Gastrocnemius medialis (tissue), 4 donors: ENCODE measurements at regions not wholly inside any gene's neighbourhood (a gene's known extent, or its start where the extent isn't known, plus 50 kb on each side); places are given as distances from the start of the nearest gene placed in this dataset.

Experiments used
- ATAC-seq, 2 donors: fragments of 150-250 bp; one replicate each; pipeline ENCODE4 v1.9.1; 2016
- DNase-seq, 2 donors: peaks; one replicate each; pipeline ENCODE4 v3.0.0-alpha.2; 2019
- H3K27ac ChIP-seq, 4 donors: fragments of 200-600 bp; sonication (generic); 1 replicate in 1 of 4; 2 replicates in 3 of 4; pipeline ENCODE4 v1.5.1; 2016 to 2018; ENCODE audit warnings: mild to moderate bottlenecking in 2 of 4, moderate library complexity in 1 of 4
- H3K27me3 ChIP-seq, 3 donors: fragments of 200-600 bp; sonication (generic) in 2 of 3; 1 replicate in 1 of 3; 2 replicates in 2 of 3; pipeline versions ENCODE4 v1.5.1 to v1.6.0; 2016 to 2019; ENCODE audit warnings: mild to moderate bottlenecking in 1 of 3, moderate library complexity in 1 of 3
- H3K36me3 ChIP-seq, 2 donors: fragments of 200-600 bp; sonication (generic) in 1 of 2; one replicate each; pipeline ENCODE4 v1.5.1; 2017 to 2018
- H3K4me1 ChIP-seq, 2 donors: fragments of 200-600 bp; sonication (generic) in 1 of 2; one replicate each; pipeline ENCODE4 v1.5.1; 2016 to 2017; ENCODE audit warnings: mild to moderate bottlenecking in 2 of 2
- H3K4me3 ChIP-seq, 4 donors: fragments of 200-600 bp; sonication (generic) in 3 of 4; 1 replicate in 1 of 4; 2 replicates in 3 of 4; pipeline ENCODE4 v1.5.1; 2016 to 2019; ENCODE audit warnings: mild to moderate bottlenecking in 2 of 4
- H3K9me3 ChIP-seq, 3 donors: fragments of 200-600 bp; sonication (generic) in 2 of 3; 1 replicate in 1 of 3; 2 replicates in 2 of 3; pipeline ENCODE4 v1.5.1; 2016 to 2019
- POLR2A ChIP-seq, 2 donors: fragments of 450-650 bp; IDR thresholded peaks; one replicate each; pipeline ENCODE4 v1.6.1; 2017; ENCODE audit warnings: antibody characterized with exemption in 2 of 2, mild to moderate bottlenecking in 2 of 2, moderate library complexity in 2 of 2
- in situ Hi-C, 4 donors: fragments of 200-750 bp; cut with MboI; loops; one replicate each; pipeline versions ENCODE4 v1.15.0 to v1.8.0; 2017; ENCODE audit warnings: low sequenced_read_pairs in 4 of 4
- intact Hi-C: fragments of 100-400 bp; cut with DNase I; formaldehyde crosslinking; loops from one replicate; pipeline ENCODE4 v1.15.1; 2023; ENCODE audit warnings: low total_unique reads
- TF ChIP-seq, protein P1 (sequence below), 5 experiments: fragments of 450-650 bp in 3 of 5; fragments of 200-600 bp in 2 of 5; sonication (generic) in 2 of 5; IDR thresholded peaks in 4 of 5; conservative IDR thresholded peaks in 1 of 5; 1 replicate in 4 of 5; 2 replicates in 1 of 5; pipeline ENCODE4 v1.5.1; 2016 to 2019; ENCODE audit warnings: antibody characterized with exemption in 5 of 5, mild to moderate bottlenecking in 3 of 5, moderate library complexity in 3 of 5

DNA sequence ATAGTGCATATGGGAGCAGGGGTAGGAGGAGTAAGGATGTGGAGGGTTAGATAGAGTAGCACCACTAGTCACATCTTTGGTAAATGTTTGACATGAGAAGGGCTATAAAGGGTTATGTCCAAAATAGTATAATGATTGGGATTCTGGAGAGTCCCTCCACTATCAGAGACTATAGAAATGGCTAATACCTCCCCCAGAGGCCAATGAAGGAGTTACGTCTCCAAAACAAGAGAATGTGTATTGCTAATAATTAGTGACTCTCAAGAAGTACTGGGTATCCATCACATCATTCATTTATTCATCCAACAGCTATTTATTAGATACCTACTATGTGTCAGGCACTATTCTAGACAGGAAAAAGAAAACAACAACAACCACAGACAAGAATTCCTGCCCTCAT, 203.7 kb upstream of the UMPS start:
- H3K27me3 ChIP-seq: no peaks in the 10 kb centered on the region
- in situ Hi-C loops: no loop called here
- H3K4me3 ChIP-seq: no peak overlapping the region
- H3K27ac ChIP-seq: no peak overlapping the region
- no peak for TF ChIP-seq POLR2A (IDR thresholded peaks at IDR 0.05)
- TF ChIP-seq, protein P1, sequence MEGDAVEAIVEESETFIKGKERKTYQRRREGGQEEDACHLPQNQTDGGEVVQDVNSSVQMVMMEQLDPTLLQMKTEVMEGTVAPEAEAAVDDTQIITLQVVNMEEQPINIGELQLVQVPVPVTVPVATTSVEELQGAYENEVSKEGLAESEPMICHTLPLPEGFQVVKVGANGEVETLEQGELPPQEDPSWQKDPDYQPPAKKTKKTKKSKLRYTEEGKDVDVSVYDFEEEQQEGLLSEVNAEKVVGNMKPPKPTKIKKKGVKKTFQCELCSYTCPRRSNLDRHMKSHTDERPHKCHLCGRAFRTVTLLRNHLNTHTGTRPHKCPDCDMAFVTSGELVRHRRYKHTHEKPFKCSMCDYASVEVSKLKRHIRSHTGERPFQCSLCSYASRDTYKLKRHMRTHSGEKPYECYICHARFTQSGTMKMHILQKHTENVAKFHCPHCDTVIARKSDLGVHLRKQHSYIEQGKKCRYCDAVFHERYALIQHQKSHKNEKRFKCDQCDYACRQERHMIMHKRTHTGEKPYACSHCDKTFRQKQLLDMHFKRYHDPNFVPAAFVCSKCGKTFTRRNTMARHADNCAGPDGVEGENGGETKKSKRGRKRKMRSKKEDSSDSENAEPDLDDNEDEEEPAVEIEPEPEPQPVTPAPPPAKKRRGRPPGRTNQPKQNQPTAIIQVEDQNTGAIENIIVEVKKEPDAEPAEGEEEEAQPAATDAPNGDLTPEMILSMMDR (IDR thresholded peaks at IDR 0.05 in 4 of 5, conservative IDR thresholded peaks at IDR 0.05 in 1 of 5): no peak
- H3K9me3 ChIP-seq: no peaks in the 10 kb centered on the region
- ATAC-seq (no peak), DNase-seq (no peak)
- intact Hi-C loops: no loop called here
- H3K4me1 ChIP-seq: no peaks in the 10 kb centered on the region
- no peaks in the 10 kb centered on the region for H3K36me3 ChIP-seq

DNA sequence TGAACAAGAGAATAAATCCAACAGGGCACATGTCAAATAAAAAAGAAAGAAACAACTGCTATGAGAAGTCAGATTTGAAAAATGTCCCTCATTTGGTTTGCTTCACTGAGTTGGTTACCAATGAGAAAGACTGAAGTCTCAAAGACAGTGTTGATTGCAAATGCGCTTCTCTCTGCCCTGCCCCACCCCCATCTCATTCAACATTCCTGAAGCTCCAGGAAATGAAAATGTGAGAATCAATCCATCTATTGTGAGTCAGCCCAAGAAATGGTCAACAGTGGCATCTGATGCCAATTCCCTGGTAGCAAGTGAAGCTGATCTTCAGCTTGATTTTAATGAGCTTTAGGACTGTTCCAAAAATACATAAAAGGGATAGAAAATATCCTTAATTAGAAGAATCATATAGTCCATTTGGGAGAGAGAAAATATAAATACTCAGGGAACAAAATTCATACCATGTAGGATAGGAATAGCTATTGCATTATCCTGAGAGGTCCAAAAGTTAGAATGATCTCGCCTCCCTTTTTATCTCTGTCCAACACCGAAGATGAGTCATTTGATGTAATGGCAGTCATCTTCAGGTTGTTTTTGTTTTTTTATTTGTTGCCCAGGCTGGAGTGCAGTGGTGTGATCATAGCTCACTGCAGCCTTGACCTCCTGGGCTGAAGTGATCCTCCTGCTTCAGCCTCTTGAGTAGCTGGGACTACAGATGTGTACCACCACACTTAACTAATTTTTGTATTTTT, 200.3 kb upstream of the UMPS start:
- H3K9me3 ChIP-seq: no peaks in the 10 kb centered on the region
- H3K36me3 ChIP-seq: no peaks in the 10 kb centered on the region
- no peak for TF ChIP-seq POLR2A (IDR thresholded peaks at IDR 0.05)
- TF ChIP-seq, protein P1 (IDR thresholded peaks at IDR 0.05 in 4 of 5, conservative IDR thresholded peaks at IDR 0.05 in 1 of 5): no peak
- H3K4me1 ChIP-seq: no peaks in the 10 kb centered on the region
- H3K4me3 ChIP-seq: no peak overlapping the region
- no peak overlapping the region for H3K27ac ChIP-seq
- in situ Hi-C loops: no loop called here
- ATAC-seq (no peak), DNase-seq (no peak)
- H3K27me3 ChIP-seq: no peaks in the 10 kb centered on the region
- intact Hi-C loops: no loop called here

DNA sequence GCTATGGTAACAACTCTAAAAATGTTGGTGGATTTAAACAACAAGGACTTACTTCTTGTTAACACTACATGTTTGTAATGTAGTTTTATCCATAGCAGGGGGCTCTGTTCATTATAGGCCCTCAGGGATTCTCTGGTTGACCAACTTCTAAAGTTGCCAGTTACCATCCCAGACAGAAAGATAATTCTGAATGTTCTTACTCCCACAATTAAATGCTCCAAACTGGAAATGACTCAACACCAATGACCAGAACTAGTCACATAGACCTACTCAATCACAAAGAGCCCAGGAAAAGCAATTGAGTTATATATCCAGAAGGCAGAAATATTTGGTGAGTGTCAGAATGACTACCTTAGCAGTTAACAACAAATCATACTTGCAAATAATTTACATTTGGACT, 199.3 kb upstream of the UMPS start:
- H3K27ac ChIP-seq: no peak overlapping the region
- no peak overlapping the region for H3K4me3 ChIP-seq
- DNase-seq (no peak), ATAC-seq (no peak)
- TF ChIP-seq, protein P1 (IDR thresholded peaks at IDR 0.05 in 4 of 5, conservative IDR thresholded peaks at IDR 0.05 in 1 of 5): no peak
- no peaks in the 10 kb centered on the region for H3K9me3 ChIP-seq
- no peaks in the 10 kb centered on the region for H3K36me3 ChIP-seq
- intact Hi-C loops: no loop called here
- H3K27me3 ChIP-seq: no peaks in the 10 kb centered on the region
- in situ Hi-C loops: no loop called here
- no peaks in the 10 kb centered on the region for H3K4me1 ChIP-seq

DNA sequence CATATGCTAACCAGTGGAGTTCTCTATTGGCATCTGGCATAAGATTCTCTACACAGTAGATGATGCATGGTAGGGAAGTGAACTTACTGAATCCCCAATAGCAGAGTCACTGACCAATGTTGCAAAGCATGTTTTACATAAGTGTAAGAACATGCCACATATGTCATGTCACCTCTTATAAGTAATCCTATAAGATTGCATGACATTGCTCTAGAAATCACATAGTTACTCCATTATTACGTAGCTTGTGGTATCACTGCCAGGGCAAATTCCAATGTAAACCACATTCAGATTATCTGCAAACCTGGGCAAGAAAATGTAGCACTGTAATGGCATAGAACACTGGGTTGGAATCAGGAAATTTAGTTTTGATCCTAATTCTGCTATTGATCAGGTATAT, 198.2 kb upstream of the UMPS start:
- Histone ChIP-seq H3K27ac (no peak overlapping the region), H3K4me3 (no peak overlapping the region), H3K27me3 (no peaks in the 10 kb centered on the region), H3K36me3 (no peaks in the 10 kb centered on the region), H3K9me3 (no peaks in the 10 kb centered on the region), H3K4me1 (no peaks in the 10 kb centered on the region)
- intact Hi-C loops: no loop called here
- DNase-seq: no peak
- no peak for ATAC-seq
- TF ChIP-seq POLR2A (IDR thresholded peaks at IDR 0.05): no peak
- TF ChIP-seq, protein P1 (IDR thresholded peaks at IDR 0.05 in 4 of 5, conservative IDR thresholded peaks at IDR 0.05 in 1 of 5): no peak
- in situ Hi-C loops: no loop called here

DNA sequence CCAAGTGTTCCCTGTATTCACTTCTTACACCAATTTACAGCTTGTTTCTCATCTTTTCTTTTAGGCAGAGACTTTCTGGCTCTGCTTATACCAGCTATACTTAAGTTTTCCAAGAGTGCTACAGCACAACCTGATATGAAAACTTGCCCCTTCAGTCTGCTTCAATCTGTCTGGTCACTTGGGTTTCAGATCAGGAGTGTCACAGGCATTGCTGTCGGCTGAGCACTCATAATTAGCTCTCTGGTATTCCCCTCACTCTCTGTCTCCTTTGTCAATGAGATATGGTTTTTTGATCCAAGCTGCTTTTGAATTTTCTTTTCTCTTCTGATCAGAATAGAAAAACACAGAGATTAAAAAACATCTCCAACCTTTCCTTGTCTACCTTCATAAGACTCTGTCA, 194.9 kb upstream of the UMPS start:
- no peak for DNase-seq
- no peak overlapping the region for H3K27ac ChIP-seq
- H3K4me3 ChIP-seq: no peak overlapping the region
- peaks cover 0 to 3% of the 10 kb centered on the region in 2 donors for H3K4me1 ChIP-seq
- no peaks in the 10 kb centered on the region for H3K27me3 ChIP-seq
- no peaks in the 10 kb centered on the region for H3K9me3 ChIP-seq
- in situ Hi-C loops (no loop called here), intact Hi-C loops (no loop called here)
- ATAC-seq: no peak
- no peaks in the 10 kb centered on the region for H3K36me3 ChIP-seq
- no peak for TF ChIP-seq POLR2A (IDR thresholded peaks at IDR 0.05)
- TF ChIP-seq, protein P1 (IDR thresholded peaks at IDR 0.05 in 4 of 5, conservative IDR thresholded peaks at IDR 0.05 in 1 of 5): no peak
